Tibial nerve (tissue), 4 donors: ENCODE measurements at regions not wholly inside any gene's neighbourhood (a gene's known extent, or its start where the extent isn't known, plus 50 kb on each side); places are given as distances from the start of the nearest gene placed in this dataset.

ENCODE experiments used
- DNase-seq, 2 donors: peaks; one replicate each; pipeline ENCODE4 v3.0.0-alpha.2; 2019; ENCODE audit warnings: low spot score in 2 of 2
- H3K27ac ChIP-seq, 4 donors: fragments of 200-600 bp; sonication (generic) in 3 of 4; one replicate each; pipeline ENCODE4 v1.5.1; 2017 to 2019; ENCODE audit warnings: mild to moderate bottlenecking in 1 of 4
- H3K27me3 ChIP-seq, 2 donors: fragments of 200-600 bp; sonication (generic) in 1 of 2; one replicate each; pipeline versions ENCODE4 v1.5.1 to v1.6.0; 2017 to 2019
- H3K36me3 ChIP-seq, 3 donors: fragments of 200-600 bp; sonication (generic); one replicate each; pipeline ENCODE4 v1.5.1; 2018 to 2019
- H3K4me1 ChIP-seq, 4 donors: fragments of 200-600 bp; sonication (generic) in 3 of 4; one replicate each; pipeline ENCODE4 v1.5.1; 2017 to 2019
- H3K4me3 ChIP-seq, 4 donors: fragments of 200-600 bp; sonication (generic) in 3 of 4; one replicate each; pipeline ENCODE4 v1.5.1; 2017 to 2019; ENCODE audit warnings: mild to moderate bottlenecking in 1 of 4, moderate library complexity in 1 of 4
- H3K9me3 ChIP-seq, 4 donors: fragments of 200-600 bp; sonication (generic) in 3 of 4; one replicate each; pipeline ENCODE4 v1.5.1; 2017 to 2019
- EP300 ChIP-seq, 2 donors: sonication (generic); formaldehyde crosslinking; IDR thresholded peaks; one replicate each; pipeline ENCODE4 v1.6.1; 2017; ENCODE audit warnings: antibody characterized with exemption in 2 of 2, mild to moderate bottlenecking in 1 of 2
- POLR2A ChIP-seq, 2 donors: fragments of 450-650 bp; IDR thresholded peaks; one replicate each; pipeline ENCODE4 v1.6.1; 2017; ENCODE audit warnings: antibody characterized with exemption in 2 of 2, mild to moderate bottlenecking in 2 of 2, moderate library complexity in 2 of 2
- WGBS, 2 donors: methylation state at CpG; one replicate each; pipeline ENCODE4 v1.1.5; 2018; 5-methylcytosine and 5-hydroxymethylcytosine counted together
- TF ChIP-seq, protein P1 (sequence below), 5 experiments: fragments of 200-600 bp in 3 of 5; fragments of 450-650 bp in 2 of 5; sonication (generic) in 3 of 5; IDR thresholded peaks; one replicate each; pipeline ENCODE4 v1.5.1; 2016 to 2019; ENCODE audit warnings: antibody characterized with exemption in 5 of 5, mild to moderate bottlenecking in 3 of 5, moderate library complexity in 2 of 5

- no peaks in the 10 kb centered on the region for H3K36me3 ChIP-seq
- H3K27ac ChIP-seq = no peak overlapping the region
- no peak for DNase-seq
- TF ChIP-seq EP300 (IDR thresholded peaks at IDR 0.05) = no peak
- no peak for TF ChIP-seq POLR2A (IDR thresholded peaks at IDR 0.05)
- TF ChIP-seq, protein P1, sequence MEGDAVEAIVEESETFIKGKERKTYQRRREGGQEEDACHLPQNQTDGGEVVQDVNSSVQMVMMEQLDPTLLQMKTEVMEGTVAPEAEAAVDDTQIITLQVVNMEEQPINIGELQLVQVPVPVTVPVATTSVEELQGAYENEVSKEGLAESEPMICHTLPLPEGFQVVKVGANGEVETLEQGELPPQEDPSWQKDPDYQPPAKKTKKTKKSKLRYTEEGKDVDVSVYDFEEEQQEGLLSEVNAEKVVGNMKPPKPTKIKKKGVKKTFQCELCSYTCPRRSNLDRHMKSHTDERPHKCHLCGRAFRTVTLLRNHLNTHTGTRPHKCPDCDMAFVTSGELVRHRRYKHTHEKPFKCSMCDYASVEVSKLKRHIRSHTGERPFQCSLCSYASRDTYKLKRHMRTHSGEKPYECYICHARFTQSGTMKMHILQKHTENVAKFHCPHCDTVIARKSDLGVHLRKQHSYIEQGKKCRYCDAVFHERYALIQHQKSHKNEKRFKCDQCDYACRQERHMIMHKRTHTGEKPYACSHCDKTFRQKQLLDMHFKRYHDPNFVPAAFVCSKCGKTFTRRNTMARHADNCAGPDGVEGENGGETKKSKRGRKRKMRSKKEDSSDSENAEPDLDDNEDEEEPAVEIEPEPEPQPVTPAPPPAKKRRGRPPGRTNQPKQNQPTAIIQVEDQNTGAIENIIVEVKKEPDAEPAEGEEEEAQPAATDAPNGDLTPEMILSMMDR (IDR thresholded peaks at IDR 0.05) = no peak
- no peak overlapping the region for H3K4me3 ChIP-seq
- H3K4me1 ChIP-seq = no peaks in the 10 kb centered on the region
- no peaks in the 10 kb centered on the region for H3K27me3 ChIP-seq
- H3K9me3 ChIP-seq = no peaks in the 10 kb centered on the region
These were observed 746.6 kb upstream of the ACO1 start for GRCh38 chr9:31637861-31638260.

DNA sequence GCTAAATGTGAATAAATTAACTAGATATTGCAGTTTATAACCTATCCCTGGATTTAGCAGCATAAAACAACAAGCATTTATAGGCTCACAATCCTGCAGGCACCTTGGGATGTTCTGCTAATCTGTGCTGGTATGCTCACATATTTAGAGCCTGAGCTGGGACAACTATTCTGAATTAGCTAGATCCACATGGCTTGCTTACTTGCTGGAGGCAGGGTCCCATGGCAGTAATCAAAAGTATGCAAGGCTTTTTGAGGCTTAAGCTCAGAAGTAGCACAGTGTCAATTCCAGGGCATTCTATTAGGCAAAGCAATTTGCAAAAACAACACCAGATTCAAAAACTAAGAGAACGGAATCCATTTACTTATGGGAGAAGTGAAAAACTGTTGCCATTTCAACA lies 745.0 kb upstream of the ACO1 start:
- Histone ChIP-seq H3K4me1 (no peaks in the 10 kb centered on the region), H3K27me3 (no peaks in the 10 kb centered on the region), H3K9me3 (no peaks in the 10 kb centered on the region), H3K27ac (no peak overlapping the region), H3K4me3 (no peak overlapping the region), H3K36me3 (no peaks in the 10 kb centered on the region)
- DNase-seq = no peak
- 62 to 70% methylated on average over 1 of the region's 1 CpG for WGBS, 2 donors
- TF ChIP-seq POLR2A (IDR thresholded peaks at IDR 0.05) (no peak), EP300 (IDR thresholded peaks at IDR 0.05) (no peak)
- TF ChIP-seq, protein P1 (IDR thresholded peaks at IDR 0.05) = no peak

DNA sequence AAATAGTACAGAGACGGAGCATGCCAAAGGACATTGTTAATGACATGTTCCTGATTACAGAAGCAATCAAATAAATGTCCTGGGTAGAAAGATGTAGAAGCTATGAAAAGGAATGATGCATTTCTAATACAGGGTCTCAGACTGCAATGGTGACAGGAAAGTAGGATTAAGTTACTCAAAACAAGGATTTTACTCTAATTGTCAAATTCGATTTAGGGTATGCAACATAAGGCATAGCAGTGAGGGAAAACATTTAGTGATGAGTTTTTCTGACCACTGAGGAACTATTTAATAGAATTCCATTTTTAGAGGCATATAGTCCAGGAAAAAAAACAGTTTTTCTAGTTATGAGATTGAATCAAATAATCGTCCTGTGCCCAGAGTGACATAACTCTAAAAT lies 715.1 kb upstream of the ACO1 start:
- WGBS, 2 donors = 65 to 74% methylated on average over 3 of the region's 3 CpGs
- no peak overlapping the region for H3K27ac ChIP-seq
- H3K9me3 ChIP-seq = no peaks in the 10 kb centered on the region
- no peak overlapping the region for H3K4me3 ChIP-seq
- no peaks in the 10 kb centered on the region for H3K36me3 ChIP-seq
- TF ChIP-seq, protein P1 (IDR thresholded peaks at IDR 0.05) = no peak
- no peak for TF ChIP-seq POLR2A (IDR thresholded peaks at IDR 0.05)
- no peak for TF ChIP-seq EP300 (IDR thresholded peaks at IDR 0.05)
- H3K27me3 ChIP-seq = no peaks in the 10 kb centered on the region
- DNase-seq = no peak
- H3K4me1 ChIP-seq = no peaks in the 10 kb centered on the region

DNA sequence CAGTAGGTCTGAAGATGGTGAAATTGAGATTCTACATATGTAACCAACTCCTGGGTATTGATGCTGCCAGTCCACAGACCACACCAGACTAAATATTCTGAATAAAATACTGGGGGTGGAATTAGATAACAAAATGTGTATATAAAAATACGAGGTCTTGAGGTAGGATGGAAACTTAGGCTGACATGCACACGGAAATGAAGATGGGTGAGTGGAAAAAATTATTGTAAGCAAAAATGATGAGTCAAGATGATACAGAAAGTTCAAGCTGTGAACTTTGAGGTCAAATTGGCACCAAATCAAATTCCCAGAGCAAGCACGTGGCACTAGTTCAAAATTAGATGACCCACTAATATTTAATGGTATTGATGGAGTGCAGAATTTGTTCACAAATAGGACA lies 713.4 kb upstream of the ACO1 start:
- H3K9me3 ChIP-seq = no peaks in the 10 kb centered on the region
- no peak overlapping the region for H3K4me3 ChIP-seq
- TF ChIP-seq, protein P1 (IDR thresholded peaks at IDR 0.05) = no peak
- TF ChIP-seq EP300 (IDR thresholded peaks at IDR 0.05) = no peak
- no peak for TF ChIP-seq POLR2A (IDR thresholded peaks at IDR 0.05)
- H3K27me3 ChIP-seq = no peaks in the 10 kb centered on the region
- H3K36me3 ChIP-seq = no peaks in the 10 kb centered on the region
- DNase-seq = no peak
- no peak overlapping the region for H3K27ac ChIP-seq
- no peaks in the 10 kb centered on the region for H3K4me1 ChIP-seq
- 66 to 67% methylated on average over 3 of the region's 3 CpGs for WGBS, 2 donors

GRCh38 chr9:31674264-31674663 lies 710.2 kb upstream of the ACO1 start:
- H3K9me3 ChIP-seq = no peaks in the 10 kb centered on the region
- H3K4me3 ChIP-seq = no peak overlapping the region
- no peaks in the 10 kb centered on the region for H3K36me3 ChIP-seq
- H3K27ac ChIP-seq = no peak overlapping the region
- no peaks in the 10 kb centered on the region for H3K4me1 ChIP-seq
- 94 to 96% methylated on average over 1 of the region's 1 CpG for WGBS, 2 donors
- no peak for TF ChIP-seq POLR2A (IDR thresholded peaks at IDR 0.05)
- TF ChIP-seq, protein P1 (IDR thresholded peaks at IDR 0.05) = no peak
- TF ChIP-seq EP300 (IDR thresholded peaks at IDR 0.05) = no peak
- H3K27me3 ChIP-seq = no peaks in the 10 kb centered on the region
- no peak for DNase-seq
